WTC11 (cell line): ENCODE measurements at regions not wholly inside any gene's neighbourhood (a gene's known extent, or its start where the extent isn't known, plus 50 kb on each side); places are given as distances from the start of the nearest gene placed in this dataset.

Experiments used
- CTCF ChIP-seq: fragments of 200-600 bp; IDR thresholded peaks from 2 replicates; pipeline ENCODE4 v1.8.0; 2022; ENCODE audit warnings: antibody characterized with exemption
- IRF2 ChIP-seq: sonication (generic); formaldehyde crosslinking; IDR thresholded peaks from 2 replicates; pipeline ENCODE4 v1.8.0; 2022; ENCODE audit warnings: low read depth, missing genetic modification reagents, borderline replicate concordance
- NFE2L1 ChIP-seq: sonication (generic); formaldehyde crosslinking; IDR thresholded peaks from 2 replicates; pipeline ENCODE4 v1.8.1; 2023; ENCODE audit warnings: missing genetic modification reagents
- SP1 ChIP-seq: sonication (generic); formaldehyde crosslinking; conservative IDR thresholded peaks from 2 replicates; pipeline ENCODE4 v1.8.1; 2022; ENCODE audit warnings: missing genetic modification reagents

GRCh38 chr7:121753944-121754343 lies 119.0 kb upstream of the PTPRZ1 start:
- TF ChIP-seq CTCF (no peak), NFE2L1 (no peak), IRF2 (no peak), SP1 (CRISPR knock-in tag) (no peak)
